ENCODE measurements at regions not wholly inside any gene's neighbourhood (a gene's known extent, or its start where the extent isn't known, plus 50 kb on each side); places are given as distances from the start of the nearest gene placed in this dataset.

- H3K27me3 ChIP-seq: peaks cover 0 to 5% of the 10 kb centered on the region in 2 donors
- intact Hi-C loops (cut with DNase I): no loop called here
- H3K4me1 ChIP-seq: peaks cover 3 to 6% of the 10 kb centered on the region in 2 donors
- no peak for DNase-seq
- ATAC-seq: no peak
- no peak overlapping the region for H3K4me3 ChIP-seq
- H3K36me3 ChIP-seq: no peaks in the 10 kb centered on the region
- no peak overlapping the region for H3K27ac ChIP-seq
- TF ChIP-seq CTCF (IDR thresholded peaks at IDR 0.05): no peak
- no peaks in the 10 kb centered on the region for H3K9me3 ChIP-seq
These were observed 97.9 kb upstream of the ETV3 start for GRCh38 chr1:157236072-157236471.

GRCh38 chr1:157235307-157235706, 97.1 kb upstream of the ETV3 start:
- no peak overlapping the region for H3K4me3 ChIP-seq
- intact Hi-C loops (cut with DNase I): no loop called here
- no peak overlapping the region for H3K27ac ChIP-seq
- no peaks in the 10 kb centered on the region for H3K36me3 ChIP-seq
- ATAC-seq (no peak), DNase-seq (no peak)
- peaks cover 0 to 5% of the 10 kb centered on the region in 2 donors for H3K27me3 ChIP-seq
- no peak for TF ChIP-seq CTCF (IDR thresholded peaks at IDR 0.05)
- peaks cover 1 to 6% of the 10 kb centered on the region in 2 donors for H3K4me1 ChIP-seq
- H3K9me3 ChIP-seq: no peaks in the 10 kb centered on the region

GRCh38 chr1:157234705-157235273, 96.6 kb upstream of the ETV3 start:
- TF ChIP-seq CTCF (IDR thresholded peaks at IDR 0.05): no peak
- Histone ChIP-seq H3K36me3 (no peaks in the 10 kb centered on the region), H3K27me3 (peaks cover 0 to 5% of the 10 kb centered on the region in 2 donors), H3K4me1 (peaks cover 0 to 6% of the 10 kb centered on the region in 2 donors), H3K27ac (no peak overlapping the region), H3K9me3 (no peaks in the 10 kb centered on the region), H3K4me3 (no peak overlapping the region)
- no peak for ATAC-seq
- intact Hi-C loops (cut with DNase I): no loop called here
- no peak for DNase-seq

GRCh38 chr1:157233131-157233530, 94.9 kb upstream of the ETV3 start:
- no peaks in the 10 kb centered on the region for H3K4me1 ChIP-seq
- no peak for DNase-seq
- peaks cover 0 to 5% of the 10 kb centered on the region in 2 donors for H3K27me3 ChIP-seq
- no peaks in the 10 kb centered on the region for H3K36me3 ChIP-seq
- intact Hi-C loops (cut with DNase I): no loop called here
- no peak for ATAC-seq
- no peak overlapping the region for H3K27ac ChIP-seq
- H3K9me3 ChIP-seq: no peaks in the 10 kb centered on the region
- no peak for TF ChIP-seq CTCF (IDR thresholded peaks at IDR 0.05)
- no peak overlapping the region for H3K4me3 ChIP-seq

- intact Hi-C loops (cut with DNase I): no loop called here
- Histone ChIP-seq H3K27ac (no peak overlapping the region), H3K4me1 (no peaks in the 10 kb centered on the region), H3K36me3 (no peaks in the 10 kb centered on the region), H3K27me3 (no peaks in the 10 kb centered on the region), H3K9me3 (no peaks in the 10 kb centered on the region), H3K4me3 (no peak overlapping the region)
- ATAC-seq (peak; percentile 15), DNase-seq (no peak)
- TF ChIP-seq CTCF (IDR thresholded peaks at IDR 0.05): no peak
These were observed 93.8 kb upstream of the ETV3 start for GRCh38 chr1:157231846-157232525.
